Effector CD8-positive, alpha-beta T cell (primary cell): ENCODE measurements at regions not wholly inside any gene's neighbourhood (a gene's known extent, or its start where the extent isn't known, plus 50 kb on each side); places are given as distances from the start of the nearest gene placed in this dataset.

Experiments
- DNase-seq: peaks from one replicate; lab custom pipeline; 2025; lab: John Stamatoyannopoulos, UW

DNA sequence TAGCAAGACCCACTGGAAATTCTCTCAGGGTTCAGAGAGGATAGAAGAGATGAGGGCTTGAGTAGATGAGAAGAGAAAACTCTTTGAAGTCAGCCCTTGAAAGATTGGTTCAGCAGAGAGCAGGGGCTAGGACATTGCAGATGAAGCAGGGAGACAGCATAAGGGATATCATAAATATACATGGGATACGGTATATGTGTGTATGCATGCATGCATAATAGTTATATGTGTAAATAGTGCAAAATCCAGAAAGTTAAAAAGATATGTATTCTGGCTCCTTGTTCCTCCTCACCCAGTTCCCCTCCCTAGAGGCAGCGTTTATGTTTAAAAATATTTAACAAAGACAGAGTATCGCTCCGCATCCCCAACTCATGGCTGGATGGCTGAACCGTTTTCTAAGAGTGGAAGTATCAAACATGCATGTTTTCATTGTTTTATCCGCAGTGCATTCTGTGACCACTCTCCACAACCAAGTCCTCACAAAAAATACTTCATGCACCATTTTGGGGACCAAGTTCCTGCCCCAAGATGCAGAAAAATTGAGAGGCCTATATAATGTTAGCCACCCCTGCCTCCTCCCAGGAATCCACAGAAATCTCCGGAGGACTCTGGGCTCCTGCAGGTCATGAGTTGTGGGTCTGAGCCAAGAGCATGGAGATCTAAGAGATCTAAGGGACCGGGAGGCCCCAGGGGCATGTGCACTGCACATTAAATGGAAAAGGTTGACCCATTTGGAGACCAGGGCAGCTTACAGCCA lies 119.5 kb downstream of the MTX3 start:
- DNase-seq = no peak

DNA sequence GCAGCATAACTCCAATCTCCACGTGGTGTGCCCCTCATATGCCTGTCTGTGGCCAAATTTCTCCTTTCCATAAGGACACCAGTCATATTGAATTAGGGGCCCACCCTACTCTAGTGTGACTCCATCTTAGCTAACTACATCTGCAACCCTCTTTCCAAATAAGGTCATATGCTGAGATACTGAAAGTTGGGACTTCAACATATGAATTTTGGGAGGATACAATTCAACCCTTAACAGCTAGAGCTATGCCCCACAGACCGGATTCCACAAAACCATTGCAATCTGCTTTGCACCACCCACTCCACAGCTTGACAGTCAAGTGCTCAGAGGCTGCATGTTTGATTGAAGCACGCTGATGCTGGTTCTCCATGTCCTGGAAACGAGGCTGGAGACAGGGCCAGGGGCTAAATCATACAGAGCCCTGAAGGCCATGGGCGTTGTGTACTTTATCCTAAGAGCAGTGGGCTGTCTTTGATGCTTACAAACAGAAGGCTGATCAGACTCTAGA lies 122.8 kb downstream of the MTX3 start:
- DNase-seq = no peak

DNA sequence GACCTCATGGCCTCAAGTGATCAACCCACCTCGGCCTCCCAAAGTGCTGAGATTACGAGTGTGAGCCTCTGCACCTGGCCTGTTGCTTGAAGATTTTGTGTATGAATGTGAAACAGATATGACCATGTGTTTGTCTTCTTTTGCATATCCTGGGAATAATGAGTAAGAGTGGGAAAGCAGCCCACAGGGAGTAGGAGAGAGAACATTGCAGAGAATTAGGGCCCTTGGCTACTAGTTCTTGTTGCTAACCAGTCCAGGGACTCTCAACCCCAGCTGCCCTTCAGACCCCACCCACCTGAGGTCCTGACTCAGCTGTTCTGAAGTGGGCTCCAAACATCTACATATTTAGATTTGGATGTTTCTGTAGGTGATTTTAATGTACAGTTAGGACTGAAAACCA lies 125.5 kb downstream of the MTX3 start:
- DNase-seq = no peak

DNA sequence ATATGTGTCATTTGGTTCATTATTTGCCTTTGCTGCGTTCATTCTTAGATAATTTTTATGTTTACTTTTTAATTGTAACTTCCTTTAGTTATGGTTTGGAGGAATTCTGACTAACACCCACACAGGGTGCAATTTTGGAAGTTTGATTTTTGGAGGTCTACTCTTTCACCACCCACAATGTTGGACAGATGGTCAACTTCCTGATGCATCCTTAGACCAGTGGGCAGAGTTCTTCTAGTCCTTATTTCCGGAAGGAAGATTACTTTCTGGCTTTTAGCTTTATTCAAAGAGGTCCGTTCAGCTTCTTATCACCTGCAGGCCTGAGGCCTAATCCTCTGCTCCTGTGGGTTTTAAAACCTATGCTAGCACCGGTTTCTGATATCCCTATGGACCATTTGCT lies 126.7 kb downstream of the MTX3 start:
- no peak for DNase-seq

DNA sequence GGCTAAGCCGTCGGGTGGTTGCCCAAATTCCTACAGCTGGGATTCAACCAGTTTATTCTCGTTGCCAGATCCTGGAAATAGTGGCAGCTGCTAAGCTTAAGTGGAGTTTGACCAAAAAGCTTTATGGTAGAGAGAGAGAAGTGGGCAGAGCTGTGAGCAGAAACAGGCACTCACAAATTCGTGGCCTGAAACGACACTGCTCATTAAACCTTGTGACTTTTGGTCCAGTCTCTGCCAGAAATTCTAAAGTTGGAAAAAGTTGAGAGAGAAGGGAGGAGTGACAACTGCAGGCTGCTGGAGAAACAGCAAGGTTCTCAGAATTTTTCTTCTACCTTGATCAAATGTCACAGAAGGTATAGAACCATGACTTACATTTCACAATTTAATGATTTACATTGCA lies 131.5 kb downstream of the MTX3 start:
- no peak for DNase-seq

DNA sequence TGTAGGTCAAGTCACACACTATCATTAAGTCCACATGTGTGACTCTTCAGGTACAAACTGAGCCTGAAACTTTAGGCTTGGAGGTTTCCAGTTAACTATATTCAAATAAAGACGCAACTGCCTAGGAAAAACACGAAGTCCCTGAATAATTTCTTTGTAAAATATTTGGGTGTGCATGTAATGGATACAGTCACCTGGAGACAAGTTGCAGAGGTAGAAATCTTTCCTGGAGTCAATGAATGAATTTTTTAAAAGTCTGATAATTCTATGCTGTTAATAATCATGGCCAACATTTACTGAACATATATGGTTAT lies 132.7 kb downstream of the MTX3 start:
- DNase-seq = no peak

DNA sequence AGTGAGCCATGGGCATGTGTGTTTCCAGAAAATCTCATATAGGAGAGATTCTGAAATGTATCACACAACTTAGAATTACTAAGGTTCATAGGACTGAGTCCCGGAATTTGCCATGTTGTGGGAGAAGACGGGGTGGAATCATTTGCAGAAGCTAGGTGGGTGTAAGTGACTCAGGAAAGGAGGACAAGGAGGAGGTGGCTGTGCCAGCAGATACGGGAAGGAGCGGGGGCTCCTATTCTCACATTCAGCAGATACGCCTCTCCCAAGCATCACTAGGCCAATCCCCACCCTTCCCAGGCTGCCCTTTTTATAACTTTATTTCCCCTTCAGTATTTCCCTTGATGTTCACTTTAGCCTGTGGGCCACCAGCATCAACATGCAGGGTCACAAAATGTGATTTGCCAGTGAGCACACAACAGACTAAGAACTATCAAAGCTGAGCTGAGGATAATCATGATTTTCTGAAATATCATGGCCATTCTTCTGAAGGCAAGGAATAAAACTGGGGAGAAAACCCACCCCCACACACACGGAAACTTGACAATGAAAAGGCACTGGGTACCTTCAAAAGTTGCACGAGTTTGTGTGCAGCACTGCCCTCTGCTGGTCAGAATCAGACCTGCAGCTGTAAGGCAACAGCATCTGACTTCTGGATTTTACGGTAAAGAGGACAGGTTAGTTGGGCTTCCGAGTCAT lies 133.2 kb downstream of the MTX3 start:
- peak; percentile 70 for DNase-seq

DNA sequence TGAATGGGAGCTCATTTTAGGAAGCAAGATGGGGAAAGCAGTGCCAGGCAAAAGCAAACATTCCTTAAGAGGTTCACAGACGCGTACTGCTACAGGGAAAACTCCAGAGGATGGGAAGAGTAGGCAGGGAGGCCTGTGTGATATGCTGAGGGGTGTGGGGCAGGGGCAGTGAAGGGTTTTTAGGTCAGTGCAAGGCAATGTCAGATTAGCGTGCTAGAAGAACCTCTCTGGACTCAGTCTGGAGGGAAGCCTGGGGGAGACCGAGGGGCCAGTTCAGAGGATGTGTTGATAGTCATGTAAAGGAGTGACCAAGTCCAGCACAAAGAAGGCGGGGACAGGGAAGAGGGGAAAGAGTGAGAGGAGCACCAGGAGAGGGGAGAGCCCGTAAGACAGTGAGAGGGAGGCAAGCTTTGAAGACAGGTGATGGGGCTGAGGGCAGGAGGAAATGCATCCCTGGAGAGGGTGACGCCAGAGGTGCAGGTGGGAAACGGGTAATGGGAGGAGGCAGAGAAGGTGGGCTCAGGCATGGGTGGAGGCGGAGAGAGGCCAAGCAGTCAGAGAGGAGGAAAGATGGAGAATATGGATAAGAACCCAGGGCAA lies 134.5 kb downstream of the MTX3 start:
- no peak for DNase-seq

DNA sequence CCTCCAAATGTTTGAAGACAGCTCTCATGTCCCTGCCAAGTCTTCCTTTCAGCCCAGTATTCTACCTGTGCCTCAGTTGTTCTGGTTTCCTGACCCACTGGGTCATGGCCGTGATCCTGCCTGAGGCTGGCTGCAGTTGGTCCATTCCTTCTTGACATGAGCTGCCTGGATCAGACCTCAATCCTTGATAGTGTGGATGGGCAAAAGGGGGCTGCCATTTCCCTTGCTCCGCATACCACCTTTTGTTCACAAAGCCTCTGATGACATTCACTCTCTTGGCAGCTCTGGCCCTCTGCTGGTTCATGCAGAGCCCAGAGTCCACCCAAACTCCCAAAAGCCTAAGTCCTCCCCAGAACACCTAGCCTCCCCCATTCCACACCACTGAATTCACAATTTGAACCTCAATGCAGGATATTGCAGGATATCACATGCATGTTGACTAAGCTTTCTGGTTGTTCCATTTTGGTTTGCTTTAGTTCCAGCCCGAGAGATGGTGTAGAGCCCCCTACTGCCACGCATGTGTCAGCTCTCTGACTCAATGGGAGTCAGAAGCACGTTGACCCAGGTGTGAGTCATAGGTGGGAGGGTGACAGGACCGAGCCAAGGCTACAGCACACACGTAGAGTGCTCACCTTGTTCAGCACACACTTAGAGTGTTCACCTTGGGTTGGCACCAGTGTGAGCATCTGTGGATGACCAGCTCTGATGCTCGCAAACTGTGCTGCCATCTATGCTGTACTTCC lies 137.2 kb downstream of the MTX3 start:
- DNase-seq = no peak

DNA sequence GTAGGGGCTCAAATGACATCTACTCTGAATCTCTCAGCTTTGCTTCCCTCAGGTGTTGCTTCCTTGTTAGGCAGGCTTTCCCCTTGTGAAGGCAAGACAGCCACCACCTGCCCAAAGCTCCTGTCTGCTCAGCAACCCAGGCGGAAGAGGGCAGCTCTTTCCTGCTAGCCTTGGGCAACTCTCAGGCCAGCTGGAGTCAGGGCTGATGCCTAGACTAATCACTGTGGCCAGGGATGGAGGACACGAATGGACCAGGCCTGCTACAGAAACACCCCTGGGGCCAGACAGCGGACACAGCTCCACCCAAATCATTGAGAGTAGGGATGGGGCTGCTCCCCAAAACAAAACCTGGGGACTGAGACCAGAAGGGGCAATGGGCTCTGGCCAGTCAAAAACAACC lies 138.0 kb downstream of the MTX3 start:
- no peak for DNase-seq

DNA sequence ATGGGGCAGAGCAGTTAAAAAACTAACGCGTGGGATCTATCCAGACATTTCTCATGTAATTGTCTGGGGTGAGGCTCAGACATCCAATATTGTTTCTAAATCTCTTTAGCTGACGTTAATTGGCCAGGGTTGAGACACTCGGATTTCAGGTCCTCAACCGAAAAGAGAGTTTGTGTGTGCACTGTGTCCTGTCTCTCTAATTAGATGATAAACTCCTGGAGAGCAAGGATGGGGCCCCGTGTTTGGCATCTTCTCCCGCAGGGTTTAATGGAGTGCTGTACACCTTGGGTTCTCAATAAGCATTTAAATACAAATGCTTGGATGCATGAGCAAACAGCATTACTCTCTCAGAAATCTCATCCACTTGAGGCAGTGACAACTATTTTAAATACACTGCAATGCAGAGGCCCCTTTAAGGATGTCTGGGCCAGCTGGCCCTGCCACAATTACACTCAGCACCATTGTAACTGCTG lies 139.6 kb downstream of the MTX3 start:
- no peak for DNase-seq

DNA sequence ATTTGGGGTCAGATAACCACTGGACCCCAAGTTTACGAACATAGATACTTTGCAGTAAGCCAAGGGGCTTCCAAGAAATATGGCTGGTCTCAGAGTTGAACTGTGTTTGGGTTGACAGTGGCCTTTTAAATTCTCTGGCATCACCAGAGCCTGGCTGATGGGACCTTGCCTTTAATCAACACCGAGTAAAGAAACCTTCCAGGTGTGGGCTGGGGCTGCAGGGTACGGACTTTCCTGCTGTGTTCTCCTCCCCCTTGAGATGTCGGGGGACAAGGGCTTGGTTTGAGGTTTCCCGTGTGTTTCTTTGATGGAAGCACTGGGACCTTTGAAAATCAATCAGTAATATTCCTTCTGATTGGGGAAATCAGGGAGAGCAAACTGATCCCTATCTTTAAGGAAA lies 140.1 kb downstream of the MTX3 start:
- DNase-seq = no peak

DNA sequence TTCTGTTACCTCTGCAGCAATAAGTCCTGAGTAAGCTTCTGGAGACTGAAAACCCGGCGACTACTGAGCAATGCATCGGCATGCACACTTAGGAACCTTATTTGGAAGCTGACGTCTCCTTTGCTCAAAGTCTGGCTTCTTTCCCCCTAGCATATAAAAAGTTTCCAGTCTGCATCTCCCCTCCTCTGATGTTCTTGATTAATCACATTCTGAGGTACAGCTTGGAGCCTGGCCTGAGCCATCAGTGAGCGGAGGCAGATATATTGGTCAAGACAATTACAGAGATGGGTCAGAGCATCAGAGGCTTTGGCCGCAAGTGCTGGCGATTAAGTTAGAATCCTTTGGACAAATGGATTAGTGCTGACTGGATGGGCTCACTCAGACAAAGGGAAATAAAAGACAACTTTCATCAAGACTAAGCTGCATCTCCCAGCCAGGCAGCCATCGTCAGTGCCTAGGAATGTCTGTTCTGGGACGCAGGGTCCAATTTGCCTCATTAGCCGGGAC lies 140.7 kb downstream of the MTX3 start:
- DNase-seq = no peak

DNA sequence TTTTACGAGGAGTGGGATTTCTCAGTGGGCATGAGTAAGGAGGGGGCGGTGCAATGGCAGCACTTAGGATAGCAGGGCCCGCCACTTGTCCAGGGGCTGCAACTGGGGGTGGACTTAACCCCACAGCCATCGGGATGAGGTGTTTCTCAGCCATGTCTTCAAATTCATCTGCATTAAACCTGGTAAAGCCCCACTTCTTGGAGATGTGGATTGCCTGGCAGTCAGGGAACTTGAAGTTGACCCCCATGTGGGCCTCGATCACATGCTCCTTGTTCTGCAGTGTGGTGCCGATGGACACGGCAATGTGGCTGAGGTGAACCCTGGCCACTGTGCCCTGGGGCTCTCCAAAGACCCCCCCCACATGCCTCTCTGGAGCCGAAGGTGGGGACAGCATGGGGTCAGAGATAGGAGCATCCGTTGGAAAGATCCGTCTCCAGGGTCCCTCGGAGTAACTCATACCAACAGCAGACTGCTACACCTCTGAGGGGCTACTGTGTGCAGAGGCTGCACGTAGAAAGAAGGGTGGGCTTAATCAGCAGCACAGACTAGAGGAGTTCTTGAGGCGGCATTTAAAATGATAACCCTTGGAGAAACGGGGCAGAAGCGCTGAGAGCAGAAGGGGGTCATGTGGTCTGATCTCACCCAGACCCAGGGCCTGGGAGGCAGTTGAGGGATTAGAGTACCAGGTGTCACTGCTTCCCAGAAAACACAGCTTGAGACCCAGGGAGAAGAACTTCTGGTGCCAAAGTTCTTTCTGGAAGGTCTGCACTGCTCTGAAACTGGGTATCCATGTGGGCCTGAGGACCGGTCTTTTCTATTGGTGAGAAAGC lies 141.4 kb downstream of the MTX3 start:
- DNase-seq = no peak
